ENCODE measurements at regions not wholly inside any gene's neighbourhood (a gene's known extent, or its start where the extent isn't known, plus 50 kb on each side); places are given as distances from the start of the nearest gene placed in this dataset.

DNA sequence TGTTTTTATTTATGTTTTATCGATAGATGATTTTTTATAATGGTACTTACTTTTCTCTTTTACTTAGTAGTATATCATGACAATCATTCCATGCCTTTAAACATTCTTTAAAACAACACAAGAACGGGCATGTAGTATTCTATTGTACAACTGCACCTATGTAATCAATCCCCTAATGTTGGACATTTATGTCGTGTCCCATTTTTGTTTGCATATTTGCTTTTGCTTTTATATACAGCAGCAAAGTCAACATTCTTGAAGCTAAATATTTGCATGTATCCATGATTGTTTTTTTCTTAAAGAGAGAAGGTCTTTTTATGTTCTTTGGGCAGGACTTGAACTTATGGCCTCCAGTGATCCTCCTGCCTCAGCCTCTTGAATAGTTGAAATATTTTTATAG lies 527.0 kb upstream of the CLINT1 start:
- no peak for TF ChIP-seq POLR2A (IDR thresholded peaks at IDR 0.05)
- TF ChIP-seq, protein P1, sequence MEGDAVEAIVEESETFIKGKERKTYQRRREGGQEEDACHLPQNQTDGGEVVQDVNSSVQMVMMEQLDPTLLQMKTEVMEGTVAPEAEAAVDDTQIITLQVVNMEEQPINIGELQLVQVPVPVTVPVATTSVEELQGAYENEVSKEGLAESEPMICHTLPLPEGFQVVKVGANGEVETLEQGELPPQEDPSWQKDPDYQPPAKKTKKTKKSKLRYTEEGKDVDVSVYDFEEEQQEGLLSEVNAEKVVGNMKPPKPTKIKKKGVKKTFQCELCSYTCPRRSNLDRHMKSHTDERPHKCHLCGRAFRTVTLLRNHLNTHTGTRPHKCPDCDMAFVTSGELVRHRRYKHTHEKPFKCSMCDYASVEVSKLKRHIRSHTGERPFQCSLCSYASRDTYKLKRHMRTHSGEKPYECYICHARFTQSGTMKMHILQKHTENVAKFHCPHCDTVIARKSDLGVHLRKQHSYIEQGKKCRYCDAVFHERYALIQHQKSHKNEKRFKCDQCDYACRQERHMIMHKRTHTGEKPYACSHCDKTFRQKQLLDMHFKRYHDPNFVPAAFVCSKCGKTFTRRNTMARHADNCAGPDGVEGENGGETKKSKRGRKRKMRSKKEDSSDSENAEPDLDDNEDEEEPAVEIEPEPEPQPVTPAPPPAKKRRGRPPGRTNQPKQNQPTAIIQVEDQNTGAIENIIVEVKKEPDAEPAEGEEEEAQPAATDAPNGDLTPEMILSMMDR (IDR thresholded peaks at IDR 0.05) = no peak
